ENCODE measurements at regions not wholly inside any gene's neighbourhood (a gene's known extent, or its start where the extent isn't known, plus 50 kb on each side); places are given as distances from the start of the nearest gene placed in this dataset.
"Not testable (repeated sequence)": the region's sequence is repeated elsewhere in the genome, so short reads cannot be mapped to it uniquely, and the experiment has no call there.

- no peak overlapping the region for H3K4me3 ChIP-seq
- H3K9me3 ChIP-seq, result no peaks in the 10 kb centered on the region
- peaks cover 85% of the 10 kb centered on the region for H3K27me3 ChIP-seq (ENCODE audit: low read depth)
- H3K36me3 ChIP-seq, result no peaks in the 10 kb centered on the region
- H3K27ac ChIP-seq, result no peak overlapping the region
- H3K4me1 ChIP-seq, result peaks cover 4% of the 10 kb centered on the region
- TF ChIP-seq, protein P1, sequence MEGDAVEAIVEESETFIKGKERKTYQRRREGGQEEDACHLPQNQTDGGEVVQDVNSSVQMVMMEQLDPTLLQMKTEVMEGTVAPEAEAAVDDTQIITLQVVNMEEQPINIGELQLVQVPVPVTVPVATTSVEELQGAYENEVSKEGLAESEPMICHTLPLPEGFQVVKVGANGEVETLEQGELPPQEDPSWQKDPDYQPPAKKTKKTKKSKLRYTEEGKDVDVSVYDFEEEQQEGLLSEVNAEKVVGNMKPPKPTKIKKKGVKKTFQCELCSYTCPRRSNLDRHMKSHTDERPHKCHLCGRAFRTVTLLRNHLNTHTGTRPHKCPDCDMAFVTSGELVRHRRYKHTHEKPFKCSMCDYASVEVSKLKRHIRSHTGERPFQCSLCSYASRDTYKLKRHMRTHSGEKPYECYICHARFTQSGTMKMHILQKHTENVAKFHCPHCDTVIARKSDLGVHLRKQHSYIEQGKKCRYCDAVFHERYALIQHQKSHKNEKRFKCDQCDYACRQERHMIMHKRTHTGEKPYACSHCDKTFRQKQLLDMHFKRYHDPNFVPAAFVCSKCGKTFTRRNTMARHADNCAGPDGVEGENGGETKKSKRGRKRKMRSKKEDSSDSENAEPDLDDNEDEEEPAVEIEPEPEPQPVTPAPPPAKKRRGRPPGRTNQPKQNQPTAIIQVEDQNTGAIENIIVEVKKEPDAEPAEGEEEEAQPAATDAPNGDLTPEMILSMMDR (IDR thresholded peaks at IDR 0.05), result no peak
- ATAC-seq (no peak), DNase-seq (no peak)
- intact Hi-C loops (cut with DNase I), result no loop called here
Observed at GRCh38 chr10:100660945-100661344, 84.4 kb upstream of the PAX2 start.

GRCh38 chr10:100661520-100661919 lies 83.9 kb upstream of the PAX2 start:
- DNase-seq, result no peak
- no peak for ATAC-seq
- H3K4me3 ChIP-seq, result no peak overlapping the region
- intact Hi-C loops (cut with DNase I), result no loop called here
- H3K4me1 ChIP-seq, result no peaks in the 10 kb centered on the region
- TF ChIP-seq, protein P1 (IDR thresholded peaks at IDR 0.05), result no peak
- H3K9me3 ChIP-seq, result no peaks in the 10 kb centered on the region
- H3K27me3 ChIP-seq (ENCODE audit: low read depth), result peaks cover 80% of the 10 kb centered on the region
- H3K27ac ChIP-seq, result no peak overlapping the region
- H3K36me3 ChIP-seq, result no peaks in the 10 kb centered on the region

DNA sequence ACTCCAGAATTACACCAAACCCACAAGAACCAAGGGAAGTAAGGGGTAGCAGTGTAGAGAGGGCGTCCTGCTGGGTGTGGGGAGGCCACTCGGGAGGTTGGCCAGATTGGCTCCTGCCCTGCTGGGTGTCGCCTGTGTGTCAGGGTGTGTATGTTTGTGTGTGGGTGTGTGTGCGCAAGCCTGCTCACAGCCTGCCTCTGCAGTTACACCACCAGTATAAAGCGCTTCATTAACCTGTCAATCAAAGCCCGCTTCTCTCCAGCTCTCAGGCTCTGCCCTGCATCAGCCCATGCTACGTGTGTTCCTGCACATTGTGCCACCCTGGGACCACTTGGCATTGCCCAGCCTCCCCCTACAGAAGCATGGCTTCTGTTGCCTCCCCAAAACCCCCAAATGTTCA lies 83.3 kb upstream of the PAX2 start:
- Histone ChIP-seq H3K27ac (no peak overlapping the region), H3K36me3 (no peaks in the 10 kb centered on the region), H3K4me3 (no peak overlapping the region), H3K27me3 (ENCODE audit: low read depth) (peaks cover 78% of the 10 kb centered on the region), H3K4me1 (no peaks in the 10 kb centered on the region), H3K9me3 (no peaks in the 10 kb centered on the region)
- DNase-seq, result no peak
- ATAC-seq, result no peak
- intact Hi-C loops (cut with DNase I), result no loop called here
- TF ChIP-seq, protein P1 (IDR thresholded peaks at IDR 0.05), result no peak

DNA sequence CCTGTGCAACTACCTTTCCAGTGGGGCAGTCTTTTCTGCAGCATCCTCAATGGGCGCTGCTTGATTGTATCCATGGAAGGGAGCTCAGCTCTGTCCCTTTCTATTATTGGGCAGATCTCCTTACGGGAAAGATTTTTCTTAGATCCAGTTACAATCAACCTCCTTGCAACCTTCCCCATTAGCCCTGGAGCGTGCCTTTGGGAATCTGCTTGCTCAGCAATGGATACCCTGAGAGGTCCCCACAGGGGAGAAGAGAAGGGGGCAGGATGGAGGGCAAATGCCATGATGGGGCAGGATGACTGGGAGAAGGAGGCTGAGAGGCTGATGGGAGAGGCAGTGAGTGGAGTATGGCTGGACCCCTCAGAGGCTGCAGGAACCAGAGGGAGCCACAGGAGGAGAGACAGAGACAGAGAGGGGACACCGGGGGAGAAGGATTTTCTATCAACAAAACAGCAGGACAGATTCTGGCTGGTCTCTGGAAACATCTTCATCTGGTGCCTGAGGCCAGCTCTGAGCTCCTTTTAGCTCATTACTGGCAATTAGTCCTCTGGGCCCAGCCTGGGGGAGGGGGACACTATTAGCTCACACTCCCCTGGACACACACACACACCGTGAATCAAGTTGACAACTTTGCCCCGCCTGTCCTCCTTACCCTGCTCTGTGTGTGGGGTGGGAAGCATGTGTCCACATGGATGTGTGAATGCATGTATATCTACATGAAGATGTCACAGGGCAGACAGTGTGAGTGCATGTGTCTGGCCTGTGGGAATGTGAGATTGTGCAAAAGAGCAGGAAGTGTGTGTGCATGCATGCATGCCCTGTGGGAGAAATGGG lies 80.8 kb upstream of the PAX2 start:
- Histone ChIP-seq H3K9me3 (no peaks in the 10 kb centered on the region), H3K27ac (no peak overlapping the region), H3K27me3 (ENCODE audit: low read depth) (peaks cover 74% of the 10 kb centered on the region), H3K36me3 (no peaks in the 10 kb centered on the region), H3K4me1 (no peaks in the 10 kb centered on the region), H3K4me3 (no peak overlapping the region)
- no peak for DNase-seq
- ATAC-seq, result no peak
- TF ChIP-seq, protein P1 (IDR thresholded peaks at IDR 0.05), result no peak
- intact Hi-C loops (cut with DNase I), result no loop called here

- H3K4me3 ChIP-seq; H3K9me3 ChIP-seq; ATAC-seq; H3K27ac ChIP-seq; intact Hi-C loops (cut with DNase I); H3K4me1 ChIP-seq; H3K36me3 ChIP-seq: not testable (repeated sequence)
- DNase-seq, result peak; percentile 0
- peaks cover 74% of the 10 kb centered on the region for H3K27me3 ChIP-seq (ENCODE audit: low read depth)
Observed at GRCh38 chr10:100666634-100667033, 78.7 kb upstream of the PAX2 start.

- DNase-seq (peak; percentile 31), ATAC-seq (no peak)
- Histone ChIP-seq H3K4me1 (peaks cover 4% of the 10 kb centered on the region), H3K27ac (no peak overlapping the region), H3K9me3 (no peaks in the 10 kb centered on the region), H3K36me3 (no peaks in the 10 kb centered on the region), H3K4me3 (no peak overlapping the region), H3K27me3 (ENCODE audit: low read depth) (peaks cover 80% of the 10 kb centered on the region)
- intact Hi-C loops (cut with DNase I), result no loop called here
- TF ChIP-seq, protein P1 (IDR thresholded peaks at IDR 0.05), result no peak
Observed at GRCh38 chr10:100669616-100670015, 75.8 kb upstream of the PAX2 start.
